Embryonic facial prominence (tissue), 1 donor: ENCODE measurements at regions not wholly inside any gene's neighbourhood (a gene's known extent, or its start where the extent isn't known, plus 50 kb on each side); places are given as distances from the start of the nearest gene placed in this dataset.
"Not testable (repeated sequence)": the region's sequence is repeated elsewhere in the genome, so short reads cannot be mapped to it uniquely, and the experiment has no call there.

Source experiments
- DNase-seq: peaks from one replicate; pipeline ENCODE4 v3.0.0-alpha.2; 2016; ENCODE audit errors: extremely low spot score

DNA sequence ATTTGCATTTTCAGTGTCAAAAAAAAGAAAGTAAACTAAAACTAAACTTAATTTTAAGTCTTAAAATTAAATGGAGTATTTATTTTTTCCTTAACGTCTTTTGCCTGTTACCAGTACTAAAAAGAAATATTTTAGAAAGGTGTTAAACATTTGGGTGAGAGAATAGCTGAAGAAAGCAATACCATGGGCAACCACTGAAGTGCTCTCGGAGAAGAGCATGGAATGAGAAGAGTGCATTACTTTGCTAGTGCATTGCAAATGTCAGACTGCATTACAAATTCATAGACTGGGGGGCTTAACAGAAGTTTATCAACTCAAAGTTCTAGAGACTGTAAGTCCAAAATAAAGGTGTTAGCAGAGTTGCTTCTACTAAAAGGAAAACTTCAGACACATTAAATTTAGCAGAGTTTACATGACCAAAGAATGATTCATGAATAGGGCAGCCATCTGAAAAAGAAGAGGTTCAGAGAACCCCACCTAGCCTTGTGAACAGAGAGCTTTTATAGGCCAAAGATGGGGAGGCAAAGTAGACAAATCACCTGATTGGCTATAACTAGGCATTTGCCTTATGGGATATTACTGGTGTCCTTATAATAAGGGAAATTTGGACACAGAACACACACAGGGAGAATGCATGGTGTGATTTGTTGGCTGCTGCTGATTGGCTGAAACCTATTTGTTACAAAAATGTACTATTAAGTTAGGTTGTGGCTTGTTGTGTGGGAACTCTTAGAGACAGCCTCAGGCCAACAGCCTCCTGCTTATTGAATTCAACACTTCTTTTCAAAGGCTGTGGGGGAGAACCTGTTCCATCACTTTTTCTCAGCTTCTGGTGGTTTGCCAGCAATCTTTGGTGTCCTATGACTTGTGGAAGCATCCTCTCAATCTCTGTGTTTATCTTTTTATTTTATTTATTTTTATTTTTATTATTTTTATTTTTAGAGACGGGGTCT is 106.7 kb upstream of the RREB1 start:
- no peak for DNase-seq

DNA sequence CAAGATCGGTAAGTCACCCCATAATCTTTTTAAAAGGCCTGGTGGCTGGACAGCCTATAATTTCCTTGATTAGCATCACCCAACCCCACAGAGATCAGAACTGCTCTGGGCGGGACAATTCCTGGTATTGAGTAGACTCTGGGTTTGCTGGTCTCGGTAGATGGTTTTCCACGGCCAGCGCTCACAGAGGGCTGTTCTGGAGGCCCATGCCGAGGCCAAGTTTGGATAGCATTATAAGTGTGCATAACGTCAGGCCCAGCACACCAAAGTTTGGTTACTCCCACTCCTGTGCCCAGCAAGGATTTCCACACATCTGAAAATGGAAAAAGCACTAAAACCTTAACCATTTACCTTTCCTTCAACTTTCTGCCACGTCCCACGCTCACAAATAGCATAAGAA is 104.7 kb upstream of the RREB1 start:
- no peak for DNase-seq

DNA sequence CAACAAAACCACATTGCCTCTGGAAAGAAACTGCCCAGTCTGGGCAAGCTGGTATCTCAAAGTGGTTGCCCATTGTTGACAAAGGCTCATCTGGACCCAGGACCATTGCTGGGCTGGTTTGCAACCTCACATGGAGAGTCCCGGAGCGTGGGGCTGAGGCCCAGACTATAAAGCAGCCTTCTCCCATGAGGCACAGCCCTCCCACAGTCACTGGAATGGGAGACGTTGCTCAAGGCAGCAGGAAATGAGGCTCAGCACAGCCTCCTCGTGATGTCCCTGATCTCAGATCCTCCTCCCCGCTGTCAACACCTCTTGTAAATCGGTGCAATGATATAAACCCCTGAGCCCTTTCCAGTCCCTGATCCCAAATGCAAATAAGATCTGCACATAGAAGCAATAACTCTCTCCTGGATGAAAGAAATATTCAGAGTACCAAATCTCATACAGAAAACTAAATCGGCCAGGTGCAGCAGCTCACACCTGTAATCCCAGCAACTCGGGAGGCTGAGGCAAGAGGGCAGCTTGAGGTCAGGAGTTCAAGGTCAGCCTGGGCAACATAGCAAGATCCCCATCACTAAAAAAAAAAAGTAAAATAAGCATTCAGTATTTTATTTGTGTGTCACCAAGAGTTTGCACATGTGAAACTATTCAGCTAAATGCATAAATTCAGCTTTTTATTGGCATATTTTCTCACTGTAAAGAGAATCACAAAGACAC is 103.0 kb upstream of the RREB1 start:
- no peak for DNase-seq

DNA sequence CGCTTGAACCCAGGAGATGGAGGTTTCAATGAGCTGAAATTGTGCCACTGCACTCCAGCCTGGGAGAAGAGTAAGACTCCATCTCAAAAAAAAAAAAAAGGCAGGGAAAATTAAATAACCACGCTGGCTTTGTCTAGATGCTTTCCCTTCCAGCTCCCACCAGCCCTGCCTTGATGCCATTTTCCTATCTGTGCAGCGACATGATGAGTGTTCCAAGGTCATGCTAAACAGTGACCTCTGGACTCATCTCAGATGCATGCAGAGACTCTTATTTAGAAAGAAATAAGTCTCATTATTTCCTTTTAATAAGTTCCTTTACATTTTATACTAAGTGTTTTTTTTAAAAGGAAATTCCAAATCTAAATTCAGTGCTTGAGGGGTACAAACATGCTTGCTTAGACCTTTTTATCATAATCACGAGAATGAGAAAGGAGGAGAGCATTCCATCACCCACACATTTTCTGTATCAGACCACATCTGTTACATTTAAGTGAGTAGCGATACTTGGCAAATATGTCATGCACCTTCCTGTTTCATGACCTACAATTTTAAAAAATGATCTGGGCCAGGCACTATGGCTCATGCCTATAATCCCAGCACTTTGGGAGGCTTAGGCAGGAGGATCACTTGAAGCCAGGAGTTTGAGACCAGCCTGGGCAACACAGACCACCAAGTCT is 101.1 kb upstream of the RREB1 start:
- DNase-seq: no peak

DNA sequence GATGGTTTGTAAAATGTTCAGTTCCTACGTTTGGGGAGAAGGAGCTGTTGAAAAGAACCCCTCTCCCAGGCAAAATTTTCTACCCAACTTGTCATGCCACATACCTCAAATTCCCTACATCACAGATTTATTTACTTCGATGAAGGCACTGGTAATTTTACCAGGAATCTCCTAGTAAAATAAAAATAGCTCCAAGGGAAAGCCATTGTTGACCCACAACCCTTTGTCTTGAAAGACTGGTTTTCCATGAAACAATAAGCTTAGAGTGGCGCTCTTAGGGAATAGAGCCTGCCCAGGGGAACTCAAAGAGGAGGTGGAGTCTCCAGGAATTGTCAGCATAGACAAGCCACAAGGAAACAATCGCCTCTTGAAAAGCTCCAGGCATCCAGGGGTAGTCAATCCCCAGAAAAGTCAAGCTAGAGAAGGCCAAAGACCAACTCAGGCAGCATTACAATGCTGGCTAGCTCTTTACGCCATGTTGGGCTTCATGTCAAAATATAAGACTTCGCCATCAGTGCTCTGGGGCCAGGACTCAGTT is 99.2 kb upstream of the RREB1 start:
- no peak for DNase-seq

DNA sequence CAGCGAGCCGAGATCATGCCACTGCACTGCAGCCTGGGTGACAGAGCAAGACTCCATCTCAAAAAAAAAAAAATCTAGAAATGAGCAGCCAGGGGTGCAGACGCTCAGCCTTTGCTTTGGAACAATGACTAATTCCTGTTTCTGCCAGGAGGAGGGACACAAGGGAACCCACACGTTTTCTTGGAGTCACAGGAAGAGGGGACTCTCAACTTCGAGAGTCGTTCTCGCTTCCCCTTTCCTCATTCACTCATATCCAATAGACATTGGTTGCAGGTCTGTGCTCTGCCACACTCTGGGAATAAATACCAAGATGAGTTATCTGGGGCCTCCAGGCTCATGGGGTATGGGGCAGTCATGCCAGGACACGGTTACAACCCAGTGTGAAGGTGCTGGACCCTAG is 91.5 kb upstream of the RREB1 start:
- DNase-seq: no peak

DNA sequence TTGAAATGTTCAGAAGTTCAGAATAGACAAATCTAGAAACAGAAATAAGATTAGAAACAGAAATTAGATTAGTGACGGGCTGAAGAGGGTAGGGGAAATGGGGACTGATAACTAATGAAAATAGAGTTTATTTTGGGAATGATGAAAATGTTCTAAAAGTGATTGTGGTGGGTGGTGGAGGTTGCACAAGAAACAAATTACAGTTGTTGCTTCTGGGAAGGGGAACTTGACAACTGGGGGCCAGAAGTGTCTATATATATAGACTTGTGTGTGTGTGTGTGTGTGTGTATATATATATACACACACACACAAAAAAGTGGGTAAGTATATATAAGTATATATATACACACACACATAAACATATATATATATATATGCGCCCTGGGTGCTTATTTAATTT is 86.5 kb upstream of the RREB1 start:
- DNase-seq: no peak

DNA sequence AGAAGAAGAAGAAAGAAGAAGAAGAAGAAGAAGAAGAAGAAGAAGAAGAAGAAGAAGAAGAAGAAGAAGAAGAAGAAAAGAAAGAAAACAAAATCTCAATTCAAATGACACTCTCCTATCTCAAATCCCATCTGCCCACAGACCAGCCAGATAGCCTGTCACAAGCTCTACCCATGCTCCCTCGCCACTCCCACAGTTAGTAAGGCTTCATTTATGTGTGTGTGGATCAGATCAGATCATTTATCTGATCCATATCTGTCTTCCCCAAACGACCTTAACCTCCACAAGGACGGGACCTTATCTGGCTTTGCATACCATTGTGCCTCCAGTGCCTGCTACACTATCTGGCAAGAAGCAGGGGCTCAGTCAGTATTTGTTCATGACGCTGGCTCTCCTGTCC is 81.9 kb upstream of the RREB1 start:
- no peak for DNase-seq

DNA sequence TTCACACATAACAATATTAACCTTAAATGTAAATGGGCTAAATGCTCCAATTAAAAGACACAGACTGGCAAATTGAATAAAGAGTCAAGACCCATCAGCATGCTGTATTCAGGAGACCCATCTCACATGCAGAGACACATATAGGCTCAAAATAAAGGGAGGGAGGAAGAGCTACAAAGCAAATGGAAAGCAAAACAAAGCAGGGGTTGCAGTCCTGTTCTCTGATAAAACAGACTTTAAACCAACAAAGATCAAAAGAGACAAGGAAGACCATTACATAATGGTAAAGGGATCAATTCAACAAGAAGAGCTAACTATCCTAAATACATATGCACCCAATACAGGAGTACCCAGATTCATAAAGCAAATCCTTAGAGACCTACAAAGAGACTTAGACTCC is 78.8 kb upstream of the RREB1 start:
- DNase-seq: not testable (repeated sequence)

DNA sequence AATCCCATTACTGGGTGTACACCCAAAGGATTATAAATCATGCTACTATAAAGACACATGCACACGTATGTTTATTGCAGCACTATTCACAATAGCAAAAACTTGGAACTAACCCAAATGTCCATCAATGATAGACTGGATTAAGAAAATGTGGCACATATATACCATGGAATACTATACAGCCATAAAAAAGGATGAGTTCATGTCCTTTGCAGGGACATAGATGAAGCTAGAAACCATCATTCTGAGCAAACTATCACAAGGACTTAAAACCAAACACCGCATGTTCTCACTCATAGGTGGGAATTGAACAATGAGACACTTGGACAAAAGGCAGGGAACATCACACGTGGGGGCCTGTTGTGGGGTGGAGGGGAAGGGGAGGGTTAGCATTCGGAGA is 76.8 kb upstream of the RREB1 start:
- DNase-seq: not testable (repeated sequence)

DNA sequence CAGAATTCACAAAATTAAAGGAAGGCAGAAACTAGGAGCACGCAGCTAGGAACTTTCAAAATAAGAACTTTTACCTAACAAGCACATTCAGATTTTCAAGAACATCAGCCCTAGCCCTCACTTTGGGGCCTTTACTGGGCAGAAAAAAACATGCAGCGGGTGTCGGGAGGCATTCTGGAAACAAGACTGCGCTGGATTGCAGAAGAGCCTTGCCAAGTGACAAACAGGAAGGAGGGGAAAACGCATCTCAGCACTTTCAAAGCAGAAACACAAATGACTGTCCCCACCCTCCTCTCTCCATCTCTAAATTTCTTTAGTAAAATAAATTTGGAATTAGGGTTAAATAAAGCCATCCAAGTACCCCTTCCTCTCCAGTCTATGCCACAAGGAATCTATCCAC is 74.6 kb upstream of the RREB1 start:
- DNase-seq: no peak

DNA sequence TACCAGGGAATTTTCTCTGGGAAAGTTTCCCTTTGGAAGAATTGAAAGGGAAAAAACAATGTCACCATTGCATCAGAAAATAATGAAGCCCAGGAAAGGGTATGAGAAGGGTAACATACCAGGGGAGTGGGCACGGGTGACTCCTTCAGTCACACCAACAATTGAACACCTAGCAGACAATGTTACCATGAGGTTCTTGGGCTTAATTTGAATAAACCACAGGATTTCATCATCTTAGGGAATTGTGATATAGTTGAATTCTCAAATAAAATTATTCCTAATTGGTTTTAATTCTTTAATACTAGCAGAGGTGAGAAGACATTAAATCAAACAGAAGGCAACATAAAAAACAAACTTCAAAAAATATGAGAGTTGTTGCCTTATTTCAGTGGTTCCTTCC is 73.7 kb upstream of the RREB1 start:
- no peak for DNase-seq

DNA sequence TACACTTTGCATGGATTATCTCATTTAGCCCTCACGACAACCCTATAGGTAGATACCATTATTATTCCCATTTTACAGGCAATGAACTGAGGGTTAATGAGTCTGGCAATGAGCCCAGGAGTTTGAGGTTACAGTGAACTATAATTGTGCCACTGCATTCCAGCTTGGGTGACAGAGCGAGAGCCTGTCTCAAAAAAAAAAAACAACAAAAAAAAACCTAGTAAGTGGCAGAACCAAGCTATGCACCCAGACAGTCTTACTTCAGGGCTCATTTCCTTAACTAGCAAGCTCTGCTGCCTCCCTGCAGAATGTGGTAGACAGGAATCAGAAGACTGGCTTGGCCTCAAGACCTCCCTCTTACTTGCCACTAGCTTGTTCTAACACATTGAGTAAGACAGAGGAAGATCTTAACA is 71.9 kb upstream of the RREB1 start:
- no peak for DNase-seq

DNA sequence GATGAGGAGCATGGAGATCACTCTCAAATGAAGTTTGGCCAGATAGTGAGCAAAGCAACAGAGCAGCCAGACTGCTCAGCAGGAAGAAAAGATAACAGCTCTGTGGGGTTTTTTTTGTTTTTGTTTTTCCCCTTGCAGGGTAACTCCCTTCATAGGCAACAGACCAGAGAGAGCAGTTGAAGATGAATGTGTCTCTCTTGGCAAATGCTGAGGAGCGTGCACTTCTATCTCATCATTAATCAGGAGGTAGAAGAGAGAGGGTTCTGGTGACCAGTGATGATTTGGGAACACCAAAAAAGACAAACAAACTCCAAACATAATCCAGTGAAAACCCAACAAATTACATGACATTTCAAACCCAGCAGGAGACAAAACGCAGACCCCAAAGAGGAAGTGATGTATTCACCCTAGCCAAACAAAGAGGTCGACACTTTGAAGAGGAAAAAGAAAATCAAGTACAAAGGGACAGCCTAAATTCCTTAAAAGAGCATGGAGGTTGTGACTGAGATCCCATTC is 66.2 kb upstream of the RREB1 start:
- DNase-seq: no peak

DNA sequence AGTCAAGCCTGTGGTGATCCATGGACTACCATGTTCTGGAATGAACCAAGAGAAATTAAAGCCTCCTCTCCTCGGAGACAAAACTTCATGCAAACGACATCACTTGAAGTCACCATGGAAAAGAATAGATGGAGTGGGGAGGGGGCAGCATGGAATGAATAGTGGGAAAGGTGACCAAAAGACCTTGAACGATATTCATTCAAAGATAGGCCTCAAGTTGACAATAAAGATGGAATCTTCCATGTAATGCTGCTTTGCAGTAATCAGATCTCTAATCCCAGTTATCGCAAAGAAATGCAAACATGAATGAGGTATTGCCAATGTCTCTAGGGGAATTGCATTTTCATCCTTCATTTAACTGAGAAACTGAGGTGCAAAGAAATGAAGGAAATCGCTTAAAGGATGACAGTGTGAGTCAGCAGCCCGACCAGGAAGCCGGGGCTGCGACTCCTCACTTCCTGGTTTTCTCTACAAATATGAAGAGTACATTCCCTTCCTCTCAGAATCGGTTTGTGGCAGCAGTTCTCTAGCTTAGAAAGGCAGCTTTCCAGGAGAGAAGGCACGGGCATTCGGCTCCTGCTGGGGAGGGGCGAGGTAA is 65.6 kb upstream of the RREB1 start:
- no peak for DNase-seq

DNA sequence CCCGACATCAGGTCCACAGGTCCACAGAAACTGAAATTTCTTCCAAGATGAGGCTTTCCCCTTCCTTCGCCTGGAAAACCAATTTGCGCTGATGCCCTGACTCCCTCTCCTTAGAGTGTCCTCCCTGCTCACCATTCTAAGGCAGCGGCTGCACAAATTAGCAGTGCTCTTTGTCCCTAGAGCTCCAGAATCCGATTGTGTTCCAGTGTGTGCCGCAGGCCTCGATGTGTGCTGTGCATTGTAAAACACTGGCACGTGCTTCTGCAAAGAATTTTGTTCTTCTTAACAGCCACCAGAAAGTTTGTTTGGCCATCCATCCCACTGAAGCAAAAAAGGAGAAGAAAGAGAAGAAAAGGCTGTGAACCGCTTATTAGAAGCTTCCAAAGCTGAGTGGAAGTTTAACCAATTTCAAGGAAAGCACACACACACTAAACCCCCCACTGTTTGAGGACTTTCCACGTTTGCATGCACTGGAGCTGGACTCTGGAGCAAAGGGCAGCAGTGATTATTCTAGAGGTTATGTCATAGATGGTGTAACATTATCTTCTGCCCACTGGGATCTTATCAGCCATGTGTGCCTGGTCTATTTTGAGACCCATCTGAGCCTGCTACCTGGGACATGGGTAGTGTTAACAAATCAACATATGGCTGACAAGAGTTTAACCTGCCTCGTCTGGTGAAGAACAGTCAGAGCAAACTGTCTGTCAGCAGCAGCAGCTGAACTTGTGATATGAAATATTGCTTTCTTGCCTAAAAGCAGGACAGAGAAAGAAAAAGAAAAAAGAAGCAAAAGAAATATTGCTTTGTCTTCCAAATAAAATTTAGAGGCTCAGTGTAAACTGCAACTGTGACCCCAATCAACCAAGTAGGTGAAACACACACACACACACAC is 64.9 kb upstream of the RREB1 start:
- no peak for DNase-seq

DNA sequence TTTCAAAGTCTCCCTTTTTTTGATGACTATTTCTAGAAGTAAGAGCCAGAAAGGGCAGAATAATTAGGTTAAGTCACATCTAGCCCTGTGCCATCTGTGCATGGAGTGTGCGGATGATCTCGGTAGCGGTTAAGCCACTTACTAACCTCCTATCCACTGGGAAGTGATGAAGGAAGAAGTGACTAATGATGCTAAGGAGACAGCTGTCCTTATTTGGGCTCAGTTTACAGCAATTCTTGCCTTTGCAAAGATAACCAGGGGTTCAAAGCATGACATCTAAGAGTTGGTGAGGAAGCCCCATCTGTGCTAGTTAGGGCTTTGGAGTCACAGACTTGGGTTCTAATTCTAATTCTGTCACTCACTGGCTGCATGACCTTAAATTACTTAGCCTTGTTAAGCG is 62.4 kb upstream of the RREB1 start:
- DNase-seq: no peak

DNA sequence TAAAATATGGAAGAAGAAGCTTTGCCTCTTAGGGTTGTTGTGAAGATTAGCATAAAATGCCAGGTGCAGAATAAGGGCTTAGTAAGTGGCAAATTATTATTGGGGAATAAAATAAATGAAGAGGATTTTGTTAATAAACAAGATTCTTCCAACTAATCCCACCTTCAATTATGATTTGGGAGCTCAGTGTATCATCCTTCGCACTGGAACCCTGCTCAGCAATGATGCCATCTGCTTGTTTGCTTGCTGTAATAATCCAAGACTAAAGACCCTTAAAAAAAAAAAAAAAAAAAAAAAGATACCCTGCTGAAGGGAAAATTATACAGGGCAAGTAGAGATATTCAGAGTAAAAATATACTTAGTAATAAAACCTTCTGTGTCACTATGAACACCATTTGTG is 62.0 kb upstream of the RREB1 start:
- no peak for DNase-seq

DNA sequence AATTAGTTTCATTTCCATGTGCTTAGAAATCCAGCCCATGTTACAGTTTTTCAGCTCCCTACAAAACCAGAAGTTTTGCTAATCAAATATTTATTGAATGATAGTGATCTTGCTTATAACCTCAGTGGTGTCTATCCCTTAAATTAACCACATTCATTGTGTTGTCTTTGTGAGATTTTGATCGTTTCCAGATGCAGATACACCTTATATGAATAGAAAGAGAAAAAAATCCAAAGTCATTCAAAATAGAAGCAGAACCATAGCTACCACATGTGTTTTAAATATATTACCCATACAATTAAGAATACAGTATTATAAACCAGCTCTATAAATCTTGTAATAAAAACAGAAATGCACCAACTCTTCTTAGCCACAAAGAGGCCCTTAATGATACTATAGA is 60.6 kb upstream of the RREB1 start:
- no peak for DNase-seq

DNA sequence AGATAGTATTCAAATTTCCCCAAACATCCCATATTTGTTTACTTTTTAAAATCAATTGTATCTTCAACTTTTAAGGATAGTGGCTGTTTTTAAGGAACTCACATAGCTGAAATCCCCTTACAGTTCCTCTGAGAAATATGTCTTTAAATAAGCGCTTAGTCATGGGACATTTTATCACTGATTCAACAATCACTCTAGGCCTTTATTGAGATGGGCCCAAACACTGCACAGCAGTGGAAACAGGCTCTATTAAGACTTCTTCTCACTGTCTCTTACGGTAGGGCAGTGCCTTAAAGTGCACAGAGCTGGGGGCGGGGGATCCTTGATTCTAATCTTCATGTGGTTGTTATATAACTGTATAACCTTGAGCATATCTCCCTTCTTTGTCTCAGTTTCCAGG is 59.8 kb upstream of the RREB1 start:
- no peak for DNase-seq

DNA sequence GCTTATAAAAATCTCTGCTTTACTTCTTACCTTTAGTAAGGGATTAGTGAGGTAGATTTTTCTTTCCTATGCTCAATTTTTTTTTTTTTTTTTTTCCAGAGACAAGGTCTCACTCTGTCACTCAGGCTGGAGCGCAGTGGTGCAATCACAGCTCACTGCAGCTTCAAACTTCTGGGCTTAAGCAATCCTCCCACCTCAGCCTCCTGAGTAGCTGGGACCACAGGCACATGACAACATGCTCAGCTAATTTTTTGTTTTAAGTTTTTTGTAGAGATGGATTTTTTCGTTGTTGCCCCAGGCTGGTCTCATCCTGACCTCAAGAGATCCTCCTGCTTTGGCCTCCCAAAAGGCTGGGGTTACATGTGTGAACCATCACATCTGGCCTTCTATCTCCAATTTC is 58.9 kb upstream of the RREB1 start:
- no peak for DNase-seq
